ENCODE measurements at regions not wholly inside any gene's neighbourhood (a gene's known extent, or its start where the extent isn't known, plus 50 kb on each side); places are given as distances from the start of the nearest gene placed in this dataset.

GRCh38 chr3:40858364-40859115 is 333.8 kb downstream of the ZNF621 start:
- TF ChIP-seq, protein P1, sequence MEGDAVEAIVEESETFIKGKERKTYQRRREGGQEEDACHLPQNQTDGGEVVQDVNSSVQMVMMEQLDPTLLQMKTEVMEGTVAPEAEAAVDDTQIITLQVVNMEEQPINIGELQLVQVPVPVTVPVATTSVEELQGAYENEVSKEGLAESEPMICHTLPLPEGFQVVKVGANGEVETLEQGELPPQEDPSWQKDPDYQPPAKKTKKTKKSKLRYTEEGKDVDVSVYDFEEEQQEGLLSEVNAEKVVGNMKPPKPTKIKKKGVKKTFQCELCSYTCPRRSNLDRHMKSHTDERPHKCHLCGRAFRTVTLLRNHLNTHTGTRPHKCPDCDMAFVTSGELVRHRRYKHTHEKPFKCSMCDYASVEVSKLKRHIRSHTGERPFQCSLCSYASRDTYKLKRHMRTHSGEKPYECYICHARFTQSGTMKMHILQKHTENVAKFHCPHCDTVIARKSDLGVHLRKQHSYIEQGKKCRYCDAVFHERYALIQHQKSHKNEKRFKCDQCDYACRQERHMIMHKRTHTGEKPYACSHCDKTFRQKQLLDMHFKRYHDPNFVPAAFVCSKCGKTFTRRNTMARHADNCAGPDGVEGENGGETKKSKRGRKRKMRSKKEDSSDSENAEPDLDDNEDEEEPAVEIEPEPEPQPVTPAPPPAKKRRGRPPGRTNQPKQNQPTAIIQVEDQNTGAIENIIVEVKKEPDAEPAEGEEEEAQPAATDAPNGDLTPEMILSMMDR (IDR thresholded peaks at IDR 0.05) = no peak

- TF ChIP-seq, protein P1 (IDR thresholded peaks at IDR 0.05) = no peak
These were observed 336.4 kb upstream of the CTNNB1 start for GRCh38 chr3:40862946-40863345.

GRCh38 chr3:40864146-40864782 is 335.0 kb upstream of the CTNNB1 start:
- TF ChIP-seq, protein P1 (IDR thresholded peaks at IDR 0.05) = no peak

DNA sequence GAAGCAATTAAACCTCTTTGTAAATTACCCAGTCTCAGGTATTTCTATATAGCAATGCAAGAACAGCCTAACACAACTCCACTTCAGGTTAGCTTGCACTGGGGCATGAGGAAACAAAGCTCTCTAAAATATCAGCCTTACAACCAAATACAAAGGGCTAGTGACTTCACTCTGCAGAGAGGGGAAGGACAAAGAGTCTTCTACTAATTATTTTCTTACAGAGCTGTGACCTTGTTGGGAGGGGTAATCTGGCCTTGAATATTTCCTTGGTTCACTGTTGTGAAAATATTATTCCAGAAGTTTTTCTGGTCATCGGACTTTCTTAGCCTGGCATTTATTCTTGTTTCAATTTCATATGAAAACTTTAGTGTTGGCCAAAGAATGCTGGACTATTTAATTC is 334.4 kb upstream of the CTNNB1 start:
- TF ChIP-seq, protein P1 (IDR thresholded peaks at IDR 0.05) = no peak

GRCh38 chr3:40867797-40868196 is 331.5 kb upstream of the CTNNB1 start:
- TF ChIP-seq, protein P1 (IDR thresholded peaks at IDR 0.05) = no peak

GRCh38 chr3:40869013-40869412 is 330.3 kb upstream of the CTNNB1 start:
- TF ChIP-seq, protein P1 (IDR thresholded peaks at IDR 0.05) = no peak

GRCh38 chr3:40869939-40870338 is 329.4 kb upstream of the CTNNB1 start:
- TF ChIP-seq, protein P1 (IDR thresholded peaks at IDR 0.05) = no peak

All from LNCAP (cell line).